WTC11 (cell line): ENCODE measurements at regions not wholly inside any gene's neighbourhood (a gene's known extent, or its start where the extent isn't known, plus 50 kb on each side); places are given as distances from the start of the nearest gene placed in this dataset.

Experiments
- ATF1 ChIP-seq: sonication (generic); formaldehyde crosslinking; IDR thresholded peaks from 2 replicates; pipeline ENCODE4 v1.8.1; 2023; ENCODE audit warnings: mild to moderate bottlenecking, moderate library complexity, missing genetic modification reagents
- CREM ChIP-seq: sonication (generic); formaldehyde crosslinking; IDR thresholded peaks from 2 replicates; pipeline ENCODE4 v1.8.1; 2022; ENCODE audit warnings: mild to moderate bottlenecking, missing genetic modification reagents, moderate library complexity
- FOXP1 ChIP-seq: sonication (generic); formaldehyde crosslinking; IDR thresholded peaks from 2 replicates; pipeline ENCODE4 v1.8.0; 2022; ENCODE audit warnings: missing genetic modification reagents, mild to moderate bottlenecking, moderate library complexity, borderline replicate concordance
- SMAD3 ChIP-seq: sonication (generic); formaldehyde crosslinking; IDR thresholded peaks from 2 replicates; pipeline ENCODE4 v1.8.0; 2022; ENCODE audit warnings: missing genetic modification reagents, mild to moderate bottlenecking, borderline replicate concordance
- TCF7 ChIP-seq: sonication (generic); formaldehyde crosslinking; IDR thresholded peaks from 2 replicates; pipeline ENCODE4 v1.8.0; 2022; ENCODE audit warnings: mild to moderate bottlenecking, low read depth, missing genetic modification reagents, moderate library complexity
- TEAD4 ChIP-seq: sonication (generic); formaldehyde crosslinking; IDR thresholded peaks from 2 replicates; pipeline ENCODE4 v1.8.0; 2022; ENCODE audit warnings: mild to moderate bottlenecking, missing genetic modification reagents
- ZNF138 ChIP-seq: sonication (generic); formaldehyde crosslinking; conservative IDR thresholded peaks from 2 replicates; pipeline ENCODE4 v1.8.1; 2022; ENCODE audit warnings: mild to moderate bottlenecking, moderate library complexity, missing genetic modification reagents
- ZNF232 ChIP-seq: sonication (generic); formaldehyde crosslinking; IDR thresholded peaks from 2 replicates; pipeline ENCODE4 v1.8.0; 2022; ENCODE audit warnings: mild to moderate bottlenecking, missing genetic modification reagents
- TF ChIP-seq, protein P1 (sequence below): fragments of 200-600 bp; IDR thresholded peaks from 2 replicates; pipeline ENCODE4 v1.8.0; 2022; ENCODE audit warnings: antibody characterized with exemption
- TF ChIP-seq, protein P2 (sequence below): fragments of 250-450 bp; sonication (Bioruptor Pico); IDR thresholded peaks from 2 replicates; pipeline ENCODE4 v1.9.0; 2021; ENCODE audit warnings: mild to moderate bottlenecking, borderline replicate concordance

- TF ChIP-seq ZNF138: no peak
- TF ChIP-seq, protein P1, sequence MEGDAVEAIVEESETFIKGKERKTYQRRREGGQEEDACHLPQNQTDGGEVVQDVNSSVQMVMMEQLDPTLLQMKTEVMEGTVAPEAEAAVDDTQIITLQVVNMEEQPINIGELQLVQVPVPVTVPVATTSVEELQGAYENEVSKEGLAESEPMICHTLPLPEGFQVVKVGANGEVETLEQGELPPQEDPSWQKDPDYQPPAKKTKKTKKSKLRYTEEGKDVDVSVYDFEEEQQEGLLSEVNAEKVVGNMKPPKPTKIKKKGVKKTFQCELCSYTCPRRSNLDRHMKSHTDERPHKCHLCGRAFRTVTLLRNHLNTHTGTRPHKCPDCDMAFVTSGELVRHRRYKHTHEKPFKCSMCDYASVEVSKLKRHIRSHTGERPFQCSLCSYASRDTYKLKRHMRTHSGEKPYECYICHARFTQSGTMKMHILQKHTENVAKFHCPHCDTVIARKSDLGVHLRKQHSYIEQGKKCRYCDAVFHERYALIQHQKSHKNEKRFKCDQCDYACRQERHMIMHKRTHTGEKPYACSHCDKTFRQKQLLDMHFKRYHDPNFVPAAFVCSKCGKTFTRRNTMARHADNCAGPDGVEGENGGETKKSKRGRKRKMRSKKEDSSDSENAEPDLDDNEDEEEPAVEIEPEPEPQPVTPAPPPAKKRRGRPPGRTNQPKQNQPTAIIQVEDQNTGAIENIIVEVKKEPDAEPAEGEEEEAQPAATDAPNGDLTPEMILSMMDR: no peak
- TF ChIP-seq TEAD4: no peak
- TF ChIP-seq SMAD3 (CRISPR knock-in tag): no peak
- TF ChIP-seq ZNF232: no peak
- TF ChIP-seq, protein P2, sequence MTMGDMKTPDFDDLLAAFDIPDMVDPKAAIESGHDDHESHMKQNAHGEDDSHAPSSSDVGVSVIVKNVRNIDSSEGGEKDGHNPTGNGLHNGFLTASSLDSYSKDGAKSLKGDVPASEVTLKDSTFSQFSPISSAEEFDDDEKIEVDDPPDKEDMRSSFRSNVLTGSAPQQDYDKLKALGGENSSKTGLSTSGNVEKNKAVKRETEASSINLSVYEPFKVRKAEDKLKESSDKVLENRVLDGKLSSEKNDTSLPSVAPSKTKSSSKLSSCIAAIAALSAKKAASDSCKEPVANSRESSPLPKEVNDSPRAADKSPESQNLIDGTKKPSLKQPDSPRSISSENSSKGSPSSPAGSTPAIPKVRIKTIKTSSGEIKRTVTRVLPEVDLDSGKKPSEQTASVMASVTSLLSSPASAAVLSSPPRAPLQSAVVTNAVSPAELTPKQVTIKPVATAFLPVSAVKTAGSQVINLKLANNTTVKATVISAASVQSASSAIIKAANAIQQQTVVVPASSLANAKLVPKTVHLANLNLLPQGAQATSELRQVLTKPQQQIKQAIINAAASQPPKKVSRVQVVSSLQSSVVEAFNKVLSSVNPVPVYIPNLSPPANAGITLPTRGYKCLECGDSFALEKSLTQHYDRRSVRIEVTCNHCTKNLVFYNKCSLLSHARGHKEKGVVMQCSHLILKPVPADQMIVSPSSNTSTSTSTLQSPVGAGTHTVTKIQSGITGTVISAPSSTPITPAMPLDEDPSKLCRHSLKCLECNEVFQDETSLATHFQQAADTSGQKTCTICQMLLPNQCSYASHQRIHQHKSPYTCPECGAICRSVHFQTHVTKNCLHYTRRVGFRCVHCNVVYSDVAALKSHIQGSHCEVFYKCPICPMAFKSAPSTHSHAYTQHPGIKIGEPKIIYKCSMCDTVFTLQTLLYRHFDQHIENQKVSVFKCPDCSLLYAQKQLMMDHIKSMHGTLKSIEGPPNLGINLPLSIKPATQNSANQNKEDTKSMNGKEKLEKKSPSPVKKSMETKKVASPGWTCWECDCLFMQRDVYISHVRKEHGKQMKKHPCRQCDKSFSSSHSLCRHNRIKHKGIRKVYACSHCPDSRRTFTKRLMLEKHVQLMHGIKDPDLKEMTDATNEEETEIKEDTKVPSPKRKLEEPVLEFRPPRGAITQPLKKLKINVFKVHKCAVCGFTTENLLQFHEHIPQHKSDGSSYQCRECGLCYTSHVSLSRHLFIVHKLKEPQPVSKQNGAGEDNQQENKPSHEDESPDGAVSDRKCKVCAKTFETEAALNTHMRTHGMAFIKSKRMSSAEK: no peak
- TF ChIP-seq TCF7: no peak
- TF ChIP-seq ATF1 (CRISPR knock-in tag): no peak
- no peak for TF ChIP-seq CREM (CRISPR knock-in tag)
- no peak for TF ChIP-seq FOXP1 (CRISPR knock-in tag)
Observed at GRCh38 chr19:5392486-5392885, 51.9 kb upstream of the PTPRS start.
